ENCODE measurements at regions not wholly inside any gene's neighbourhood (a gene's known extent, or its start where the extent isn't known, plus 50 kb on each side); places are given as distances from the start of the nearest gene placed in this dataset.

- TF ChIP-seq POLR2A (IDR thresholded peaks at IDR 0.05; ENCODE audit: low read length) (no peak), GATA1 (IDR thresholded peaks at IDR 0.05; ENCODE audit: low read depth, low read length) (no peak)
These were observed 88.9 kb upstream of the PAX2 start for GRCh38 chr10:100656454-100656853.

All from erythroblast (primary cell).